Amniotic stem cell (primary cell): ENCODE measurements at regions not wholly inside any gene's neighbourhood (a gene's known extent, or its start where the extent isn't known, plus 50 kb on each side); places are given as distances from the start of the nearest gene placed in this dataset.
"Not testable (repeated sequence)": the region's sequence is repeated elsewhere in the genome, so short reads cannot be mapped to it uniquely, and the experiment has no call there.

Experiments used
- DNase-seq: peaks from one replicate; lab custom pipeline; 2025; lab: John Stamatoyannopoulos, UW

- DNase-seq: no peak
Measured at GRCh38 chr2:235219048-235219447, 267.2 kb downstream of the SH3BP4 start.

DNA sequence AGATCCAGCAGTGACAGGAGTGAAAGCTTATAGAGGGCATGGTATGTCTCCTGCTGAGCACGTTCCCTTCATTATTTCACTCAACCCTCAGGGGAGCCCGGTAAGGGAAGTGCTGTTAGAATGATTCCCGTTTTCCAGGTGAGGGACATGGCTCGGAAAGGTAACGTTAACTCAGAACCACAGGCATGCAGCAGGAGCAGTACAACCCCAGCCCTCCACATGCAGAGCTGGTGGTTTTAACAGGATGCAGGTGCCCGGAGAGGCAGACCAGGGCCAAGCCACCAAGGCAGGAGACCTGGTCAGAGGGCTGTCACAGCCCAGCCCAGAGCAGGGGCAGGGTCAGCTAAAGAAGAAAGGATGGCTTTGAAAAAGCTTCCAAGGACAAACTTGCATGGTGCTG, 268.5 kb downstream of the SH3BP4 start:
- no peak for DNase-seq

DNA sequence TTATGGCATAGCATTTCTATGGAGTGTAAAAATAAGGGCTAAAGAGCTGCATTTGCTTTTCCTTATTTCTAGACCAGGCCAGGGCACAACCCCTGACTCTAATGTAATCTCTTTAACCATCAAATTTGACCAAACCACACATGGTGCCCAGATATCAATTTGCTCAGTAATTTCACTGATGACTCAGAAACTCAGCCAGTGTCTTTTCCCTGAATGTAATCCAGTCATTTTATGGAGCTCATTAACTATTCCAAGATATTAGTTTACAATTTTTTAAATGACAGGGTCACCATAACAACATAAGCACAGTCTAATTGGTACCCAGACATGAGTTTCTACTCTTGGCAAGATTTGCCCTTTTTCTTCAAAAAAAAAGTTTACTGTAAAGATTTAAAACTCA, 270.8 kb upstream of the AGAP1 start:
- DNase-seq: no peak

- DNase-seq: no peak
Measured at GRCh38 chr2:235224410-235224809, 269.4 kb upstream of the AGAP1 start.

DNA sequence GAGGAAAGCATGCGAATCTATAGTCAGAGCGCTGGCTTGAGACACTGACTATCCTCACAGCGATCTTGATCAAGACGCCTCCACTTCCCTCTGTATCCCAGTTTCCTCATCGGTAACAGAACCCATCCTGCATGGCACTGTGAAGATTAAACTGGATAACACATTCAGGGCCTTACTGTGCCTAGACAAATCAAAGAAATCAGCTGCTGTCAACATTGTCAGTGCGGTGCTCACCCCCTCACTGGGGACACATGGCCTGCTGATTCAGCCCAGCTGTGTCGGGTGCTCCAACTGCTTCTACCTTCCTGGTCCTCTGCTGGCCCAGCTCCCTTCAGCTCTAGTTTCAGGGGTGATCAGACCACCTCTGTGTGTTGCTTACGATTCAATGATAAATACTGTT, 268.6 kb upstream of the AGAP1 start:
- DNase-seq: no peak

GRCh38 chr2:235227590-235227989, 266.3 kb upstream of the AGAP1 start:
- DNase-seq: no peak

DNA sequence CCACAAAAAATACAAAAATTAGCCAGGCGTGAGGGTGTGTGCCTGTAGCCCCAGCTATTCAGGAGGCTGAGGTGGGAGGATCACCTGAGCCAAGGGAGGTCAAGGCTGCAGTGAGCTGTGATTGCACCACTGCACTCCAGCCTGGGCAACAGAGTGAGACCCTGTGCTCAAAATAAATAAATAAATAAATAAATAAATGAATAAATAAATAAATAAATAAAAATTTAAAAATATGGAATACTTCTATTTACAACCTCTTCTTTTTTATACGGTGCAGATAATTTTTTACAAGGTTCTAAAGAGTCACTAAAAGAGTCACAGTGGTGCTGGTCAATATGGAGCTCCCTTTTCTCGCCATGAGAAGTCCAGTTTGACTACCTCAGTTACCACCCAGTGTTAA, 265.4 kb upstream of the AGAP1 start:
- not testable (repeated sequence) for DNase-seq

DNA sequence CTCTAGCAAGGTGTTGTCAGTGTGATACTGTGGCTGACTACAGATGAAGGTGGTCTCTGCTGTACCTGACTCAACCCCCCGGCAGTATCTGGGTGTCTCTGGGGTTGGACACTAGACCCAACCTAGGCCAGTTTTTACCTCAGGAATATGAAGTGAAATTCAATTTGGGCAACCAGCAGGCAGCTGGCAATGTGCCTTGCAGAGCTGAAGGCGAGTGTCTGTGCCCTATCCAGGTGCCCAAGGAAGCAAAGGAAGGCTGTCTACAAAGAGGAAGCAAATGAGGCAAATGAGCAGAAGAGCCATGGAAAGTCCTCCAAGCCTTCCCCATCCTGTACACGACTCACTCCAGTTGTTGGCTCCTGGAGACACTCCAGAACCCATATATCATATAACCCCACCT, 264.6 kb upstream of the AGAP1 start:
- DNase-seq: no peak

DNA sequence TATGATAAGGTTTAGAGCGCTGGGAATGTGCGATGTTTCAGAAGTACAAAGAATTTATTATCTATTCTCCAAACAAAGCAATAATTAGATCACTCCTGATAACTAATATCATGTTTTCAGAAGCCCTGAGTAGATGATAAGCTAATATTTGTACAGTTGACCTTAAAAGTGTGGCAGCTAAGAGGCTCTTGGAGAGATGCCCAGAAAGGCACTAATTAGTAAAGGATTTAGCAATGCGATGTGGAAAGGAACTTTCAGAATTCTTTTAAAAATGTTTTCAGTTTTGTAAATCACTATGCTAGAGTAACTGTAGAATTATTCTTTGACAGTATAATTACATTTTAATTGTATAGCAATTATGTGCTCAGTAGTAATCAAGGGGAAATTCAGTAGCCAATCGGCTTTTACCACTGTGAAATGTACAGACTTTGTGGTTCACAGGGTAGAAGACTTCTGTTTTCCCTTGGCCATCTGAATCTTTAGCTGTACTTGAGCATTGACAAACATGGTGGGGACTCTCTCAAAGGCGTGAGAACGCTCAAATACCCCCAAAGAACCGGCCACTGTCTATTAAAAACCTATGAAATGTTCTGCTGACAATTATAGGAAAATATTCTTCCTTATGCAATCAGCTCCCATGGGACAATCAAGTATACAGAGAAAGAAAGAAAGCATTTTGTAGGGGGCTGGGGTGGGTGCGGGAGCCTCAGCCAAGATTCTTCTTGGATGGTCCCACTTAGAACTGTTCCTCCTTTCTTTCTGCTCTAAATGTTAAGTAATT, 262.8 kb upstream of the AGAP1 start:
- DNase-seq: no peak

- DNase-seq: no peak
Measured at GRCh38 chr2:235232449-235233433, 261.1 kb upstream of the AGAP1 start.

GRCh38 chr2:235234736-235235135, 259.1 kb upstream of the AGAP1 start:
- no peak for DNase-seq

GRCh38 chr2:235235977-235236767, 257.7 kb upstream of the AGAP1 start:
- no peak for DNase-seq

DNA sequence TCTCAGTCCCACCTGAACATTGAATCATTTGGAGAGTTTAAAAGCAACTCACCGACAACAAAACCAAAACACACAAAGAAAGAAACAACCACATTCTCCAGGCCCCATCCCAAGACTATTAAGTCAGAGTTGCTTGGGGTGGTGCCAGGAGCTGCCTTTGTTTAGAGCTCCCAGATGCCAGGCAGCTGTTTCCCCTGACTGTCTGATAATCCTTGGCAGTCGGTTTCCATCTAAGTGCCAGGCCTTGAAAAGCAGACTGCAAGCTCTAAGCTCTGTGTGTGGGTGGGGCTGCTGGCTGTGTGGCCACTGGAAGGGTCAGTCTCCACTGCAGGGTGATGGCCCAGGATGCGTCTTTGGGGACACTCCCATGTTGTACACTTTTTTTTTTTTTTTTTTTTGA, 255.3 kb upstream of the AGAP1 start:
- no peak for DNase-seq

DNA sequence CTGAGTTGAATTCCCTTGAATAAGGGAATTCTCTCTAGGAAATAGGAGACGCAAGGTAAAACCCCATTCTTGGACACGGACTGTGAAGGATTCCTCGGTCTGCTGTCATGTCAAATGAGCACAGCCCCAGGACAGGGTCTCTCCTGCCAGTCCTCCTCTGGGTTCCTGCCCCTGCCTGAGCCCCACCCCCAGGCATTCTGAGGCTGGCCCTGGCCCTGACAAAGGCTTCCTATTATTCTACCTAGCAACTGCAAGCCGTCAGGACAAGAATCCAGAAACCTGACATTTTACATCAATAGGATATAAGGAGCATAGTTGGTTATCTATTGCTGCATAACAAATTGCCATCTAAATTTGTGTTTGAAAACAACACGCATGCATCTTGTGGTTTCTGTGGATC, 253.3 kb upstream of the AGAP1 start:
- DNase-seq: no peak

GRCh38 chr2:235244255-235245220, 249.3 kb upstream of the AGAP1 start:
- DNase-seq: no peak

DNA sequence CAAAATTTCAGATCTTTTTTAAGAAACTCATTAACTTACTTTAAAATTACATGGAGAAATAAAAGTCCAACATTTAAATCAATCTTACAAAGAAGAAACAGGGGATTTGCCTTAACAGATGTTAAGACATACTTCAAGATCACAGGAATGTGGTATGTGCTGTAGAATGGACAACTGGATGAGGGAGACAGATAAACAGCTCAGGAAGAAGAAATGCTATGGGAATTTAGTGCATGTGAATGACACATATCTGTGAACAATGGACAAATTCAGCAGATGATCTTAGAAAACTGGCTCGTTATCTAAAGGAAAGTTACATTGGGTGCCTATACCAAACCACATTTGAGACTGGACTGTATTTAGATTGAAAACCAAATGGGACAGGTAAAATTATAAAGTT, 246.8 kb upstream of the AGAP1 start:
- DNase-seq: no peak

DNA sequence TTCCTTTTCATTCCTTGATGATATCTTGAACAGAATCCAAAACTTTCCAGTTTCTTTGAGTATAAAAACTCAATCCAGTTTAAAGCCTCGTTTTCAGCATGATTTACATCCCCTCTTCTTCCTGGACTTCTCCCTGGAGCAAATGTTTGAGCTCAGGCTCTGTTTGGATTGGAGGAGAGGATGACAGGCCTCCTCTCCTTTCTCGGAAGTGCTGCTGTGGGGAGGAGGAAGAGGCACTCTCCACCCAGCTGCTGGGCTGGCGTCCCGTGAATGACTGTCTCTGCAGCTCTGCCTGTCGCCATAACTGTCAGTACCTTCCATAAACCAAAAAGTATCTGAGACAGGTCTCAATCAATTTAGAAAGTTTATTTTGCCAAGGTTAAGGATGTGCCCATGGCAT, 238.2 kb upstream of the AGAP1 start:
- no peak for DNase-seq

- no peak for DNase-seq
Measured at GRCh38 chr2:235257590-235257989, 236.3 kb upstream of the AGAP1 start.

DNA sequence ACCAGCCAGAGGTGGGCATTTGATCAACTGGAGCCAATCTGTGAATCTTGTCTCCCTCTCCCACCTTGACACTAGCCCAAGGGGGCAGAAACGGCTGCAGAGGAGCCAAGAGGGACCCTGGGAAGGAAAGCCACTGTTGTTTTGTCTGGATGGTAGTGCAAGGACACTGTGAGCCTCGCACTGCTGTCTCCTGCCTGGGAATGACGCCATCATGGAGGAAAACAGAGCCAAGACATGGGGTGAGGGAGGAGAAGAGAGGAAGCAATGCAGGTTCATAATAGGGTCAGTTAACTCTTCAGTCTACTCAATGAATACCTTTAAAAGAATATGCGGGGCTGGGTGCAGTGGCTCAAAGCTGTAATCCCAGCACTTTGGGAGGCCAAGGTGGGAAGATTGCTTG, 231.1 kb upstream of the AGAP1 start:
- no peak for DNase-seq

DNA sequence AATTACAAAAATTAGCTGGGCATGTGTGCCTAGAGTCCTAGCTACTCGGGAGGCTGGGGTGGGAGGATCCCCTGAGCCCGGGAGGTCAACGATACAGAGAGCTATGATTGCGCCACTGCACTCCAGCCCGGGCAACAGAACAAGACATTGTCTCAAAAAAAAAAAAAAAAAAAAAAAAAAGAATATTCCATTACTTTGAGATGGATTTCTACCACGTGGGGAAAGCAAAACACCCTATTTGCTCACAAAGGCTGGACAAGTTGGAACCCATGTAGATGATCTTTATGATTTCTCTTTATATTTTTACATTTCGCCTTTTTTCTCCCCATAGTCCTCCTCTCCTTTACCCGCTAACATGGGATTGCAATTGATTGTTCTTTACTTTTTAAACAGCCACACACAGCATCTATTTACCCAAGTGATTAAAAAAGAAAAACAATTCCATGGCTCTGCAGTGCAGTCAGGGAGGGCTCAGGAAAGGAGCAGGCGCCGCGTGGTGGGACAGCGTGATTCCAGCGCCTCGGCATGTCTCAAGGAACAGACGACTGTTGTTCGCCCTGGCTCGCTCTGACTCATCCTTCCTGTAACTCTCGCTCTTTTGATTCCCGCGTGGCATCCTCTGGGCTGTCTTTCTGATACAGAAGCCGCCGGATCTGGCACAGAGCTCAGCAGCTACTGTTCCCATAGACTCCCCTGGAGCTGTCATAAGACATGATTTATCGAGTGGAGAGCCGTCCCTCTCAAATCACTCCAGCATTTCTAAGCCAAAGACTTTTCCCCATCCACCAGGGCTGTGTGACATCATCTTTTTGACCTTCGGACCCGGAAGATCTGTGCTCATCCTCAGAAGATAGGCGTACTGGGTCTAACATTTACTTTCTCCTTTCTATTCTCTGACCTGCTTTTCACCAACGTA, 230.4 kb upstream of the AGAP1 start:
- peak; percentile 93 for DNase-seq
